NCI-H1417 treated with DMSO at 0.1 percent for 48 hours (cell line): ENCODE measurements at regions not wholly inside any gene's neighbourhood (a gene's known extent, or its start where the extent isn't known, plus 50 kb on each side); places are given as distances from the start of the nearest gene placed in this dataset.
"Not testable (repeated sequence)": the region's sequence is repeated elsewhere in the genome, so short reads cannot be mapped to it uniquely, and the experiment has no call there.

ENCODE experiments used
- DNase-seq: peaks from one replicate; lab custom pipeline; 2025; lab: John Stamatoyannopoulos, UW

GRCh38 chrX:20715176-20715575 lies 448.5 kb upstream of the RPS6KA3 start:
- DNase-seq, result no peak

- no peak for DNase-seq
Measured at GRCh38 chrX:20712811-20713210, 446.1 kb upstream of the RPS6KA3 start.

GRCh38 chrX:20711366-20711765 lies 444.7 kb upstream of the RPS6KA3 start:
- peak; percentile 5 for DNase-seq

- no peak for DNase-seq
Measured at GRCh38 chrX:20693078-20693477, 426.4 kb upstream of the RPS6KA3 start.

GRCh38 chrX:20686256-20686655 lies 419.5 kb upstream of the RPS6KA3 start:
- DNase-seq, result no peak

- no peak for DNase-seq
Measured at GRCh38 chrX:20685652-20686051, 418.9 kb upstream of the RPS6KA3 start.

DNA sequence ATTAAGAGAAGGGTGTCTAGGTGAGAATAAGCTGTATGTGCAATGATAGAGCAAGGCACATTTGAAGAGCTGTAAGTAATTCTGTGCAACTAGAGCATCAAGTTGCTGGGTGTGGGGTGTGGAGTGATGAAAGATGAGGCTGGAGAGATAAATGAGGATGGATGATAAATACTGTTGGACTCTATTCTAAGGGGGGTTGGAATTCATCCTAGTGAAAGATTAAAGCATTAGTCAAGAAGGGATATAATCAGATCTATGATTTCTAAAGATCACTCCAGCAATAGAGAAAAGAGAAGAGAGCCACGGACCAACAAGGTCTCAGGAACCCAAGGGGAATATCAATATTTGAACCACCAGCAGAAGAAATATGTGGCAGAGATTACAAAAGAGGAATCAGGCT lies 415.0 kb upstream of the RPS6KA3 start:
- no peak for DNase-seq

DNA sequence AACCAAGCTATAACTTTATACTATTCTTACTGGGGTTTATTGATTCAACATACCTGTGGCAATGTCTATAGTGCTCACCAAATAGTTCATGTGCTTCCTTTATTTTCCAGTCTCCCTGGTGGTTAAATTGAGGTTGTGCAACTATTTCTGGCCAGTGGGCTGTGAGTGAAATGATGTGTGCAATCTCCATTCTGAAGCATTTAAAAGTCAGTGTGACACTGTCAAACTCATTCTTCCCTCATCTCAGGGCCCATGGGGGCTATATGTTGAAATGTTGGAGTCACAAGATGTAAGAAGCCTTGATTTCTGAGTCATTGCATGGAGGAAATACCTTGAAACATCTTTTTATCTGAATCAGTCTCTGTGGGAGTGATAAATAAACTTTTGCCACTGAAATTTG lies 414.3 kb upstream of the RPS6KA3 start:
- DNase-seq, result no peak

DNA sequence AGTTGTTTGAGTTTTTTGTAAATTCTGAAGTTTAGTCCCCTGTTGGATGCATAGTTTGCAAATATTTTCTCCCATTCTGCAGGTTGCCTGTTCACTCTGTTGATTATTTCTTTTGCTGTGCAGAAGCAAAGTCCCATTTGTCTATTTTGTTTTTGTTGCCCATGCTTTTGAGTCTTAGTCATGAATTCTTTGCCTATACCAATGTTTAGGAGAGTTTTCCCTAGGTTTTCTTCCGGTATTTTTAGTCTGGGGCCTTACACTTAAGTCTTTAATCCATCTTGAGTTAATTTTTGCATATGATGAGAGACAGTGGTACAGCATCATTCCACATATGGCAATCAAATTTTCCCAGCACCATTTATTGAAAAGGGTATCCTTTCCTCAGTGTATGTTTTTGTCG lies 405.8 kb upstream of the RPS6KA3 start:
- no peak for DNase-seq

- not testable (repeated sequence) for DNase-seq
Measured at GRCh38 chrX:20671746-20672145, 405.0 kb upstream of the RPS6KA3 start.

- no peak for DNase-seq
Measured at GRCh38 chrX:20670611-20671010, 403.9 kb upstream of the RPS6KA3 start.

DNA sequence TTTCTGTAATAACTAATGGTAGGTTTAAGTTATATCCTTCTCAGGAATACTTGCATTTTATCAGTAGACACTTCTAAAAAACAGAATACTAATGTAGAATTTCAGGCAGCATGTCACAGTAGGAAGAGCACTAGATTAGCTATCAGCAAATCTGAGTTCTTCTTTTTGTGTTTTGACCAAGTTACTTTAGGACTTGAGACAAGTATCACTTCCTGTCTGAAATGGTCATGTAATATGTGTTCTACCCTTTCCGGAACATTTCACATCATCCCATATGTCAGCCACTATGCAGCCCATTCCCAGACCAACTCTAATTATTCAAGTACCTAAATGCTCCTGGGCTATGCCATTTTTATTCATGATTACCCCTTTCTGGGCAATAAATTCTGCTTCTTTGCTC lies 401.8 kb upstream of the RPS6KA3 start:
- DNase-seq, result no peak

GRCh38 chrX:20666331-20666730 lies 399.6 kb upstream of the RPS6KA3 start:
- no peak for DNase-seq

DNA sequence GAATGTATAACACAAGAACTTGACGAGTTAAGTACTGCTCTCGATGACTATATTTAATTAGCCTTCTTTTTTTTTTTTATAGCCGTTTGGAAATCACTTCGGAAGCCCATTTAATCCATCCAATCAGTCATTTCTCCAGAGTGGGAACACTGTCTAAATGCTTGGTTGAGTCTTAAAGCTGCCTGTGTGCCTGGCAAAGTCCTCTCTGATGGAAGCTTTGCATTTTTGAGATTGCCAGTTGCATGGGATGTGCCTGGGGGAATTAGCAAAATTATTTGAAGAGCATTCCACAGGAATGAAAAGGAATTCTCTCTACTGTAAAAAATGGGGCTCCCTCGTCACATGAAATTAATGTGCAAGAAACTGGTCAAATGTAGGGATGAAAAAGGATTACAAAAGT lies 398.8 kb upstream of the RPS6KA3 start:
- no peak for DNase-seq

DNA sequence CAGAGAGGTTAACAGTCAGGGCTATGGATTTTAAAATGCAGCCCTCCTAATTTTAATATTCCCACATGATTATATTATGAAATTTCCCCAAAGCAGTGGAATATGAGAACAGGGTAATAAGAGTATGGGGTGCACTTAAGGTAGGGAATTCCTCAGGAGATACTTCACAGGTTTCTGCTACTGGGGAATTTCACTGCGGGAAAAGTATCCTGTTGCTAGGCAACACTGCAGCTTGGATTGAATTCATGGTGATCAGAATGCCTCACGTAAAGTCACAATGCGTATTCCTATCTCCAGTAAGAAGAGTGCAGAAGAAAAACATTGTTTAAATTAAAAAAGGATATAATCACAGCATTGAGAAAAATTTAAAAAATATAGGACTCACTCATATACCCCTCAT lies 398.1 kb upstream of the RPS6KA3 start:
- DNase-seq, result no peak

DNA sequence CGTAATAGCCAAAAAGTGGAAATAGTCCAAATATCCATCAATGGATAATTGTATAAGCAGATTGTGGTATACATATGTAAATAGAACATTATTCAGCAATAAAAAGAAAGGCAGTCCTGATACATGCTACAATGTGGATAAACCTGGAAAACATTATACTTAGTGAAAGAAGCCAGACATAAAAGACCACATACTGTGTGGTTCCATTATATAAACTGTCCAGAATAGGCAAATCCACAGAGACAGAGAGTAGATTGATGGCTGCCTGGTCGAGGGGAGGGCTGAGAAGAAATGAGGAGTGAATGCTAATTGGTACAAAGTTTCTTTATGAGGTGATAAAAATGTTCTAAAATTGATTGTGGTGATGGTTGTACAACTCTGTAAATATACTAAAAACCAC lies 397.4 kb upstream of the RPS6KA3 start:
- DNase-seq, result no peak

- DNase-seq, result no peak
Measured at GRCh38 chrX:20663336-20663735, 396.6 kb upstream of the RPS6KA3 start.

GRCh38 chrX:20656721-20657120 lies 390.0 kb upstream of the RPS6KA3 start:
- no peak for DNase-seq

DNA sequence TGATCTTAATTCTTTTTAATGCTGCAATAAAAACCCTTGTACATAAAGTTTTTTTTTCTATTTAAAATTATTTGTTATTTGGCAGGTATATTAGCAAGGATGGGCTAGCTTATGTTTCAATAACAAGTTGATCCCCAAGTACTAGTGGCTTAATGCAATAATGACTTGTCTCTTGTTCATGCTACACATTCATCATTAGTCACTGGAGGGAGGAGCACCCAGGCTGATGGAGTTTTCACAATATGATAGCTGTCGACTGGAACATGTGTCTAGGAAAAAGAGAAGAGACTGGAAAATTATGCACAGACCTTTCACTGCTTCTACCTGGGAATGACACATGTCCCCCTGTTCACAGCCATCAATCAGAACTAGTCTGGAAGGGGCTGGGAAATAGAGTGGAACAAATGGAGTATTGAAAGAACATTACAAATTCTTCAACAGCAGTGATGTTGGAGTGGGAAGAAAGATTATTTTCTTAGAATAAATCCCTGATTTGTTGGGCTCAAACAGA lies 387.9 kb upstream of the RPS6KA3 start:
- DNase-seq, result no peak

DNA sequence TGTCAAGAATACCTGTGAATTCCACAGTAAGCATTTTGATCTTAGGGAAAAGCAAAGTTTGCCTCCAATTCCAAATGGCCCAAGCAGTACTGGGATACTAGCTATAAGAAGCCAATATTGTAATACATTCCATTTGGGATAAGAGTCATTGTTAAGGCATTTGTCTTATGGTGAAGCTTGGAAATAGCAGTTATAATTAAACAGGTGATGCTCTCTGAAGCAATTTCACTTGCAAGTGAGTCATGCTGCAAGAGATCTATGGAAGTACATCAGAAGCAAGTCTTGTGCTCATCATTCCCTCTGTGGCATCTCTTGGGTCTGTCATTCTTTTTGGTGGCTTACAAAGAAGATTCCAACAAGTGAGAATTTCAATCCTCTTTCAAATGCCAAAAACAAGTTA lies 386.4 kb upstream of the RPS6KA3 start:
- DNase-seq, result no peak

- DNase-seq, result no peak
Measured at GRCh38 chrX:20641954-20642353, 375.2 kb upstream of the RPS6KA3 start.

DNA sequence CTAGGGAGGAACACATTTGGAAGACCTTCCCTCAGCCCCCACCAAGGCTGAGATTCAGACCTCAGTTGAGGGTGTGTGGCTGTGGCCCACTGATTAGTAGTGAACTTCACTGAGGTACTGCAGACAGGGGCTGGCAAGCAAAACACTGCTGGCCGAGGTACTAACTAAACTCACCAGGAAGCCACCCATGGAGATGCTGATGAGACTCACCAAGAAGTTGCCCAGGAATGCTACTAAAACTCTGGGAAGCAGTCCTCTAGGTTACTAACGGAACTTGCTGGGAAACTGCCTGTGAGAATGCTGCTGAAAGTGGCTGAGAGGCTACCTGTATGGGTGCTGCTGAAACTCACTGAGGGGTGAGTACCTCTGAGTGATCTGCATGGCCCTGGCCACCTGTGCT lies 372.4 kb upstream of the RPS6KA3 start:
- DNase-seq, result no peak

- DNase-seq, result no peak
Measured at GRCh38 chrX:20637351-20637750, 370.6 kb upstream of the RPS6KA3 start.

DNA sequence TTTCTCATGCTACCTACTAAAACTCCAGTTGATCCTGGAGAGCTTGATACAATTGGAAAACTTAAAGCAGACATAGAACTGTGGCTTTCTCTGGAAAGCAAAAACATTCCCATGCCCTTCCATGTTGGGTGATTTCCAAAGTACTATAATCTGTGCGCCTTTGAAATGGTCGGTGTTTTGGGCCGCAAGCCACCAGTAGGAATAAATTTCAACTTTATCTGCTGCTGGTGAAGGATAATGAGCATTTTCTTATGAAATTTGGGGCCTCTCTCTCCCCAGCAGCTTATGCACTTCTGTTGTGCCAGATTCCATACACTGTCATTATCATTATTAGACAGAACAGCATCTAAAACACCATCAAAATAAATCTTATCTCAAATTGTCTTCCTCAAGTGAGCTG lies 366.7 kb upstream of the RPS6KA3 start:
- DNase-seq, result no peak

DNA sequence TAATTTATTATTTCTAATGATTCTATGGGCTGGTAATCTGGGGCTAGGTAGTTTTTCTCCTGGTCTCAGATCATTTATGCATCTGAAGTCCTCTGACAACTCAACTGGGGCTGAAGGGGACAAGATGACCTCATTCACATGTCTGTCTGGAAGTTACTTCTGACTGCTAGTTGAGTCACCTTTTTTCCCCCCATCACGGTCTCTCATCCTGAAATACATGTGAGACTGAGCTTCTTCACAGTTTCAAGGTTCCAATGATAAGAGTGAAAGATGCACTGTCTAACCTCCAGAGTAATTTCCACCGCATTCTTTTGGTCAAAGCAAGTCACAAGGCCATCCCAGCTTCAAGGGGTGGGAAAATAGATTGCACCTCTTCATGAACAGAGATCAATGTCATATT lies 356.7 kb upstream of the RPS6KA3 start:
- DNase-seq, result no peak
